ENCODE measurements at regions not wholly inside any gene's neighbourhood (a gene's known extent, or its start where the extent isn't known, plus 50 kb on each side); places are given as distances from the start of the nearest gene placed in this dataset.

GRCh38 chr3:39000008-39000450 lies 51.7 kb downstream of the SCN11A start:
- peak; percentile 86 for TF ChIP-seq CTCF (IDR thresholded peaks at IDR 0.05)

- no peak for TF ChIP-seq CTCF (IDR thresholded peaks at IDR 0.05)
These were observed 53.7 kb downstream of the SCN11A start for GRCh38 chr3:38998086-38998485.

GRCh38 chr3:38996193-38996592 lies 55.6 kb downstream of the SCN11A start:
- TF ChIP-seq CTCF (IDR thresholded peaks at IDR 0.05) = no peak

- TF ChIP-seq CTCF (IDR thresholded peaks at IDR 0.05) = no peak
These were observed 57.5 kb downstream of the SCN11A start for GRCh38 chr3:38994251-38994650.

- no peak for TF ChIP-seq CTCF (IDR thresholded peaks at IDR 0.05)
These were observed 59.5 kb downstream of the SCN11A start for GRCh38 chr3:38992117-38992760.

- no peak for TF ChIP-seq CTCF (IDR thresholded peaks at IDR 0.05)
These were observed 61.1 kb downstream of the SCN11A start for GRCh38 chr3:38990621-38991020.

- TF ChIP-seq CTCF (IDR thresholded peaks at IDR 0.05) = no peak
These were observed 61.7 kb downstream of the SCN11A start for GRCh38 chr3:38989917-38990510.

Data from LNCAP (cell line).